HG03066 (cell line): ENCODE measurements at regions not wholly inside any gene's neighbourhood (a gene's known extent, or its start where the extent isn't known, plus 50 kb on each side); places are given as distances from the start of the nearest gene placed in this dataset.

Experiments
- ATAC-seq: cut with Tn5 transposase; IDR thresholded peaks from one replicate; pipeline ENCODE4 v1.9.1; 2021; ENCODE audit warnings: low read depth; ENCODE audit not compliant: unreplicated experiment

GRCh38 chr13:78341032-78341431 is 262.3 kb downstream of the POU4F1 start:
- ATAC-seq: peak; percentile 93

DNA sequence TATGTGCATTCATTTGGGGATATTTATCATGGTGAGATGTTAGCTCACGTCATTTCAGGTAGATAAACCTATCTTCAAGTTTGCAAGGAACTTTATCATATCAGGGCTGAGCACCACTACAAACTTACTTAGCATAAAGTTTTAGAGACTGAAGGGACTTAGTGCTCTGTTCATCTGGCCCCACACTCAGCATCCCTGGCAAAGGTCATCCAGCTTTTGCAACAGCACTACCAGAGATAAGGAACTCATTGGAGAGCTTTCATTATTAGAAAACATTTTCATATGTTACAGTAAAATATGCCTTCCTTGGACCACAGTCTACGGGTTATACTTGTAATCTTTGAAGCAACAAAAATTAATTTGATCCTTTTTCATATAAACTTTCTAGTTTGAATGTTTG is 263.4 kb downstream of the POU4F1 start:
- no peak for ATAC-seq

DNA sequence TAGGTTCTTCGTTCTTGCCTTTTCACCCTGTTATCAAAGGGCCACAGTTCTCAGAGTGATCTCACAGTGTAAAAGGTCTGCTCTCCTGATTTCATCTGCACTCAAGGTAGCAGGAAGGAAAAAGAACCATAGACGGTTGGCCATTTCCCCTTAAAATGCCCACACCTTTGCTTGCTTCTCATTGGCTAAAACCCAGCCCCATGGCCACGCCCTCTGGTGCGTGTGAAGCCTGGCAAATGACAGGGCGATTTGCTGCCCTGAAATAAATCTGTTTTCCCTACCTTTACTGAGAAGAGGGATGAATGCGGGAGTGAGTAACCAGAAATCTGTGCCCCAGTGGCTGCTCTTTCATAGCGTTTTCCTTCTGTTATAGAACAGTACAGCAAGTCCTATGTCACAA is 269.3 kb downstream of the POU4F1 start:
- ATAC-seq: no peak

GRCh38 chr13:78326633-78327032 is 276.7 kb downstream of the POU4F1 start:
- no peak for ATAC-seq

DNA sequence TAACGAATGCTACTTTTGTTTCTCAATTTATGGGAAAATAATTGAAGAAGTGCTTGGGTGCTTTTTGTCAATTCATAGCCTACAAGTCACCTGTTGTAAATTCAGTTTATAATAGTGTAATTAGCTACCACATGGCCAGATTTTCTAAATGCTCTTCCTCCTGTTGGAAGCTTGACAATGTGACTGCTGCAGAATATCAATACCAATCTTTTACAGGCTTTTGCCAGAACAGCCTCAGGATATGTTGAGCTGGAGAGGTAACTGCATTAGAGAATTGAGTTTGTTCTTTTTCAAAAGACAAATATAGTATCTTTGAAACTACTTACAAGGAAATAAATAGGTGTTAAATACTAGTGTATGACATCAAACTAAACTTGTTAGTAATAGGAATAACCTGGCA is 277.8 kb downstream of the POU4F1 start:
- ATAC-seq: no peak

- ATAC-seq: no peak
Measured at GRCh38 chr13:78323848-78324247, 279.5 kb downstream of the POU4F1 start.

DNA sequence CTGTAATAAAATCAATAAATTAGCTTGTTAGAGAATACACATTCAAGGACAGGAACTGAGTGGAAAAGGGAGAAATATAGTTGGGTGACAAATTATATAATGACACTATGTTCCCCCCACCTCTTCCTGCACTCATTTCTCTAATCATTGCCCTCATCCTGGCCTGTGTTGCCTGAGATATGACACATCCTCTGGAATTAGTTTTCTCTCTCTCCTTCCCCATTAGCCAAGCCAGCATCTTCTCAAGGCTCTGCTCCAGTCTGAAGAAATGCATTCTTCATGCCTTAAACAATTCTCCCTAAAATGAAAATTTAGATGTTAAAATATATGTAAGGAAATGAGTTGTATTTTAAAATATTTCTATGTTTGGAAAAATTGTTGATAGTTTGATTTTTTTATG is 280.3 kb downstream of the POU4F1 start:
- ATAC-seq: no peak

DNA sequence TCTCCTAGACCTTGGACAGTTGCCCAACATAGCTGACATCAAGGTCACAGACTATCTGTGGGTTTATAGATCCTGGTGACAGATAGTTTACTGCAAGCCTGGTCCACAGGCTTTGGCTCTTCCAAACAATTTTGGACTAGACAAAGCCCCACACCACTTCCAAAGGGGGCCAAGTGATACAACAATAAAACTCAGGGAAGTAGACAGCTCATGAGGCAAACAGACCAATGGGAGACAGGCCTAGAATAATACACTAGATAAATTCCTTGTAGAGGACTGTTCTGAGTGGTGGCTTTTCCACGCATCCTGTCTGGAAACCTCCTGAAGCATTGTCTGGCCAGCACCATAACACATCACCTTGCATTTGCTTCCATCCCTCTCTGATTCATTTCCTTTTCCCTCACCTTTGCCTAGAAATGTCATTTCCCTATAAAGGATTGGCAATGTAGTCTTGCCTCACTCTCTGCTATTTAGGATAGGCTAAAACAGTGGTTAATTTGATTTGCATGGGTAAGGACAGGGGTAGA is 284.2 kb downstream of the POU4F1 start:
- no peak for ATAC-seq

- ATAC-seq: no peak
Measured at GRCh38 chr13:78317030-78317429, 286.3 kb downstream of the POU4F1 start.

- ATAC-seq: no peak
Measured at GRCh38 chr13:78309497-78310180, 293.7 kb downstream of the POU4F1 start.

DNA sequence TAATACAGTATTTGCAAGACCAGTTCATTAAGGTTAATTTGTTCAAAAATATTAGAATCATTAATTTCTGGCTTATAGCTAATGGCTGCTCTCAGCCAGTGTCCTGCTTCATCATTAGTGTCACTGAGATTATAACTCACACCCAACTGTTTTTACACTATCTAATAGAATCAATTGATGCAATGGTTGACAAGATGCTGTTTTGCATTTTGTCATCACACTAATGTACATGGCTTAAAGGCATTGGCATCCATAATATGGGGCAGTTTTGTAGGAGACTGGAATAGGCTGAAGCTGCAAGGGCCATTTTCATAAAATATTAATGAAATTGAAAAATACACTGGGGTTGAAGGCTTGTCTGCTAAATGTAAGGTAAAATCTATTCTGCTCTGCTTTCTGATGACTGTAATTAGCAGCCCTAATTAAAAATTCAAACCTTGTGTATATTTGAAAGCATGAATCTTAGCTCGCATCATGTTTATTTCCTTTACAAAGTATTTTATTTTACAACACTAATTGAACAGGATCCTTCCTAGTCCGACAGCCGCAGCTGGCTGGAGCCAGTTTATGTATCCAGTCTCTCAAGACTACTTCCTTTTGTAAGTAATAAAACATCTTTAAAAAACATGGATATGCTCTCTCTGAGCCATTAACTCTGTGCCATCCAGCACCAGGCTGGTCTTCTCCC is 296.7 kb downstream of the POU4F1 start:
- no peak for ATAC-seq

GRCh38 chr13:78305171-78305570 is 298.2 kb downstream of the POU4F1 start:
- ATAC-seq: no peak

GRCh38 chr13:78299832-78300623 is 303.3 kb downstream of the POU4F1 start:
- peak; percentile 54 for ATAC-seq

DNA sequence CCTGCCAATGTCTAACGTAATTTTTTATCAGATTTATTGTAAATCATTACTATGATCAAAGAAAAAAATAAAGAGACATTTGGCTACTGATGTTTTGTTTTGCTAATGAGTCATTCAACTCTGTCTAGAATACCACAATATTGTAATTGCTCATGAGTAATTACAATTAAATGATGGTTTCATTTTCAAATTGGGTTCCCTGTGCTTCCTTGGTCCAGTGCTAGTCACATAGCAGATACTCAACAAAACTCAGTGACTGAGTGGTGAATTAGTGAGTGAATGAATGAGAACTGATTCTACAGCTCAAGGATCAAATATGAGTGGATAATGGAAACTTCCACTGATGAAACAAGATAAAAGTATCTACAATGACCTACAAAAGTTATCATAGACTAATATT is 304.7 kb downstream of the POU4F1 start:
- ATAC-seq: no peak

DNA sequence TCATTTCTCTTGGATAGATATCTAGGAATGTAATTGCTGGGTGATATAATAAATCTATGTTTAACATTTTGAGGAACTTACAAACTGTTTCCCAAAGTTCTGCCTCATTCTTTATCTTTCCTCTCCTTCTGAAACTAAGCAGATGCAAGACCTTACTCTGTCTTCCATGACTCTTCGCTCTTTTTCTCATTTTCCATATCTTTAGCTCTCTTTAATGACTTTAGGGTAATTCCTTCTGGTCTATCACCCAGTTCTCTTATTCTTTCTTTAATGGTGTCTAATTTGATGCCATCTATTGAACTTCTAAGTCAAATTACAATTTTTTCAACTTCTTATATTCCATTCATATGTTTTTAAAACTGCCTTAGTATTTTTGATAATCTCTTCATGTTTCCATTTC is 316.6 kb downstream of the POU4F1 start:
- no peak for ATAC-seq

DNA sequence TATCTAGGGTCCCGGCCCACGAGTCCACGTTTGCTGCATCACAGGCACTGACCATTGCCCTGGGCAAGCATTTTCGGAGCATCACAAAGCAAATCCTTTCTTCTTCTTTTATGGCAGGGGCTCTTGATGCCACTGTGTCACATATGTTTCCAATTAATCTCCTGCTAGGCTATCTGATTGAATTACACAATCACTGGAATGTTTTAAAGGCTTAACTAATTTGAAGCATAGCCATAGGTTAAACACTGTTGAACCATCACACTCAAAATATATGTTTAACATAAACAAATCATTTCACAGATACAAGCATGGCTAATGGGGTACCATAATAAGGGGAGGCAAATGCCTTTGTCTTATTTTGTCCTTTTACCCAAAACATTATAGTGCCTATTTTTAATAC is 338.3 kb downstream of the POU4F1 start:
- no peak for ATAC-seq

DNA sequence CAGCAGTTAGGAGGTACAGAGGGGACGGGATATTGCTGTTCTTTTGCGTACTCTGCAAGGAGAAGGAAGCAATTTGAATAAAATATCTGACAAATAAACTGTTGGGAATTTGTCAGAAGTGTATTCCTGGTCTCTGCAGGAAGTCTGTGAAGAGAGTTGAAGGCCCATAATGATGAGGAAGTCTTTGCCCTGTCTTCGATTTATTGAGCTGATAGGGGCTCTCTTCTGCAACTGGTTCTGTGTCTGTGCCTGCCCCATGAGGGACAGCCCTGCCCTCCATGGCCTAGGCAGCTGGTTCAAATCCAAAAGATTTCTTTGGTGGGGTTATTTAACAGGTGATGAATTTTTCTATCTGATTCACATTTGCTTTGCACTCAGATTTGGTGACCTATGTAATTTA is 339.7 kb upstream of the EDNRB start:
- no peak for ATAC-seq

- ATAC-seq: no peak
Measured at GRCh38 chr13:78256484-78256883, 337.9 kb upstream of the EDNRB start.

- no peak for ATAC-seq
Measured at GRCh38 chr13:78254113-78254512, 335.5 kb upstream of the EDNRB start.

GRCh38 chr13:78247362-78247761 is 328.7 kb upstream of the EDNRB start:
- ATAC-seq: no peak

GRCh38 chr13:78241278-78241919 is 322.8 kb upstream of the EDNRB start:
- ATAC-seq: no peak
